Breast epithelium (tissue), 3 donors: ENCODE measurements at regions not wholly inside any gene's neighbourhood (a gene's known extent, or its start where the extent isn't known, plus 50 kb on each side); places are given as distances from the start of the nearest gene placed in this dataset.
"Not testable (repeated sequence)": the region's sequence is repeated elsewhere in the genome, so short reads cannot be mapped to it uniquely, and the experiment has no call there.

Experiments used
- CTCF ChIP-seq, 3 donors: fragments of 450-650 bp; IDR thresholded peaks; one replicate each; pipeline ENCODE4 v1.5.1; 2016 to 2017; ENCODE audit warnings: antibody characterized with exemption in 3 of 3, mild to moderate bottlenecking in 3 of 3, moderate library complexity in 3 of 3
- POLR2A ChIP-seq: fragments of 450-650 bp; IDR thresholded peaks from one replicate; pipeline ENCODE4 v1.6.1; 2016; ENCODE audit warnings: antibody characterized with exemption, mild to moderate bottlenecking, moderate library complexity

DNA sequence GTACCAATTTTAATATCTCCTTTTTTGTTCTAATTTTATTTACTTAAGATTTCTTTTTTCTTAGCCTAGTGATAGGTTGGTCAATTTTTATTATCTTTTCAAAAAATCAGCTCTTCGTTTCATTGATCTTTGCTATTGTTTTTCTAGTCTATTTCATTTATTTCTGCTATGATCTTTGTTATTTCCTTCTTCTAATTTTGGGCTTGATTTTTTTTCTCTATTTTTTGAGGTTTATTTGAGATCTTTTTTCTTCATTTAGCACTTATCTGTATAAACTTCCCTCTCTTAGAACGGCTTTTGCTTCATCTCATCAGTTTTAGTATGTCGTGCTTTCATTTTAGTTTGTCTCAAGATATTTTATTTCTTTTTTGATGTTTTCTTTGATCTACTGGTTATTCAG lies 456.1 kb downstream of the SPATA31A1 start:
- not testable (repeated sequence) for TF ChIP-seq POLR2A; CTCF (IDR thresholded peaks at IDR 0.05)
